DMS 273 treated with DMSO at 0.1 percent for 48 hours (cell line): ENCODE measurements at regions not wholly inside any gene's neighbourhood (a gene's known extent, or its start where the extent isn't known, plus 50 kb on each side); places are given as distances from the start of the nearest gene placed in this dataset.
"Not testable (repeated sequence)": the region's sequence is repeated elsewhere in the genome, so short reads cannot be mapped to it uniquely, and the experiment has no call there.

ENCODE experiments used
- DNase-seq: peaks from one replicate; lab custom pipeline; 2025; lab: John Stamatoyannopoulos, UW

DNA sequence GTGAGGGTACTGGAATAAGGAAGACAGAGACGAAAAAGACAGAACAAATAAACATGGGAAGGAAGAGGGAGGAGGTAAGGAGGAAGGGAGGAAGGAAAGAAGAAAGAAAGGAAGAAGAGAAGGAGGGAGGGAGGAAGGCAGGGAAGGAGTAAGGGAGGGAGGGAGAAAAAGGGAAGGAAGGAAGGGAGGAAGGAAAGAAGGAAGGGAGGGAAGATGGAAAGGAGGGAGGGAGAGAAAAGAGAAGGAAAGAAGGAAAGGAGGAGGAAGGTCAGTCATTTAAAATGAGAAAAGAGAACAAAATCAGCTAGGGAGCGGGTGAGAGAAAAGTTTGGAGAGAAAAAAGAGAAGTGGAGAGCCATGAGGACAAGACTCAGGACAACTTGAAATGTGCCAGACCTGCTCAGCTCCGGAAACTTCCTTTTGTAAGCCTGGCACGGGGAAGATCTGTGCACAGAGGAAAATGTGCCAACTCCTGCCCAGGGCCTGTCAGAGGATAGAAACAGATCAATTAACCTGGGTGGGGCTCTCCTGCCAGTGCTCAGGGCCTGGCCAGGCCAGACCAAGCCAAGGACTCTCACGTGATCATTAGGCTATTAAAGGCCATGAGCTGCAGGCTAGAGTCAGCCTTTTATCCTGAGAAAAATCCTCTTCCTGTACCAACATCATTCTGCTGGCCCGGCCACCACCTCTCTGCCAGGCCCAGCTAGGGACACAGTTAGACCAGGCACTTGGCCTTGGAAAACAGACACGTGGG, 50.1 kb upstream of the BCL6 start:
- DNase-seq: no peak

DNA sequence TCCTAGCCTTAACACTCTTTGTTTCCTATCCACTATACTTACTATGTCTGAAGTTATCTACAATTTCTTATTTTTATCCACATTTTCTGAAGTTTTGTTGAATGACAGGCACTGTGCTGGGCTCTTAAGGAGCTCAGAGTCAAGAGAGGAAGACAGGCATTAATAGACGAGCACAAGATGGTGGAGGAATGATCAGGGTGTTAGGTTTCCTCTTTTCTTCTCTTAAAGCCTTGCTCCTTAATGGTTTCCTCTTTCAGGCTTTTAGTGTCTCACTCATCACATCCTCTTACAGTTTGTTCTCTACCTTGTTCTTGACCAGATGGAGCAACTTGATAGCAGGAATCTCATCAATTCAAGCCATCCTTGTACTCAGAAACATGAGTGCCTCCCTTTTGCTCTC, 52.9 kb upstream of the BCL6 start:
- DNase-seq: no peak

DNA sequence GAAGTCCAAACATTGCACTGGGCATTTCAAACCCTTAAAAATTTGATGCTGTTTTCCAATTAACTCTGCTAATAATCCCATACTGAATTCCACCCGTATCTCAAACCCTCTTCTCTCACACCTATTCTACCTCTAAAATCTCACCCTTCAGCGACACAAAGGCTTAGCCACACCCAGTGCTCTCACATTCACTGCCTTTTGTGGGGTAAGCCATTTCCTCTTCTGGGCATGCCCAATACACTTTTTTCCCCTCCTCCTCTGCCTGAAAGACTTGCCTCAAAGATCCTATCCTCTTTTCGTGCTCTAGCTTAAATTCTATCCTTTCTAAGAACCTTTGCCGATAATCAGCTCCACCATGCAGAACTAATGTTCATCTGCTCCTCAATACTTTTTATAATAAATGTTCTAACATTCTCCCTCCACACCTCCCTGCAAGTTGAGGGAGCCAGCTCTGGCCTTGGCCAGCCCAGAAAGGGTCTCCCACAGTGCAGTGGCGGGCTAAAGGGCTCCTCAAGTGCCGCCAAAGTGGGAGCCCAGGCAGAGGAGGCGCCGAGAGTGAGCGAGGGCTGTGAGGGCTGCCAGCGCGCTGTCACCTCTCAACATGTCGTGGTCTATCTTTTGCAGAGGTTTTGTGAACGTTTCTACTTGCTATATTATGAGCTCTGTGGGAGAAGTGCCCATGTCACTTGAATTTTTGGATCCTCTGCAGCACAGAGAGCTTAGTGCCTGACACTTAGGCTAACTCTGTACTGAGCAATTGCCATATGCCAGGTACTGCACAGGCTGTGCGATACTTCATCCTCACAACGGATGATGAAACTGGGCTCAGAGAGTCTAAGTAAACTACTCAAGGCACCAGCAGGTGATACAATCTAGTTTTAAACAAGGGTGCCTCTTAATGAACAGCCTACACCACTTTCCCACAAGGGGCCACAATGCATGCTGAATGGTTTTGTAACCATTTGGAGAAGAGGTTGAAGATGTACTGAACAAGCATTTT, 53.6 kb upstream of the BCL6 start:
- DNase-seq: no peak

DNA sequence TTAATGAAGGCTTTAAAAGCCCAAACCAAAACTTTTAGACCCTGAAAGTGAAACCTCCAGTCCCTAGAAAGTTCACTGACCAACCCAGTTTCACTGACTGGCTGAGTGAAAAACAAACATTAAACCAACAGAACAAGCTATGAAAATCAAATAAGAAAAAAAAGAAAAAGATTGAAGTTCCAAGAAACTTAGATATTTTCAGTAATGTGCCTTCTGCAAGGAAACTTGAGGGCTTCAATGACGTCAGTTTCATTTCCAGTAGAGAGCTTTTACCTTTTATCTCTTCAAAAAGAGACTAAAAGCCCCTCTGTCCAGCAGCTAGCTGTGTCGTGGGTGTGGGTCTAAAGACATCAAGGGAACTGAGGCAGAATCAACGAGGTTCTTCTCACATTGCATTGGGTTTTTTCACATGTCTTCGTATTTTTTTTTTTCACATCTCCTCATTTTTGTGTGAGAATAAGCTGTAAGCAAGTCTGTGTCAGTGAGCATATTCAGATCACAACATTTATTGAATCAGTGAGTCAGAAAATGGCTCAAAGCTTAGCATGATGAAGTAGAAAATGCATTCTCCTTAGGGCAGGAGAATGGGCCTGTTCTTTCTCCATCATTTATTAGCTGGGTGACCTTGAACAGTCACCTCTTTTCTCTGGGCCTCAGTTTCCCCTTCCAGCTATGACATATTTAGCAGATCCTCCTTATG, 54.8 kb upstream of the BCL6 start:
- DNase-seq: no peak

GRCh38 chr3:187801152-187801551, 55.9 kb upstream of the BCL6 start:
- no peak for DNase-seq

DNA sequence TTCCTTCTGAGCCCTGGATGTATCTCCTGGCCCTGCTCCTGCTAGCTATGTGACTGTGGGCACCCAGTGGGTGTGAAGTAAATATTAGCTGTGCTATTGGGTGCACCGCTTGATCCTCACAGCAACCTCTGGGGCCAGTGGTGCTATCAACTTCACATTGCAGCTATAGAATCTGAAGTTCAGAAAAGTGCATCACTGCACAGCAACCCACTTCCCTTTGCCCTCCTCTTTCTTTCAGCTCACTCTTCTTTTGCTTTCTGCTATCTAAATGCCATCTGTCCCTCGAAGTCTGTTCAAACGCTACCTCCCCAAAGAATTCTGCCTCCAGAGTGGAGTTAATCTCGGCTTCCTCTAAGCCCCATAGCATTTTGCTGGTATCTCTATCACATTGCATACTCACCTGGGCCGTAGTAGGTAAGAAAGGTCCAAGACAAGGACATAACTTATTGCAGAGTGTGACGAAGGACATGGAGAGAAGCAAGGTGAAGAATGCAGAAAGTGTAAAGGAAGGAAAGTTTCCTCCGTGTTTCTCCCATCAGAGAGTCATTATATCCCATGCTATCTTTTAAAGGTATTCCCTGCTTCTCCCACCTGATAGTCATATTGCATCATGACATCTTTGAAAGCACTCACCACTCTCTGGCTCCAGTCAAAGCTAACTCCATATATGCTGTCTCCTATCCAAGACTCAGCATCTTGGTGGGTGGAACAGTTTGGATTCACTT, 57.1 kb upstream of the BCL6 start:
- DNase-seq: no peak

GRCh38 chr3:187802928-187803259, 57.6 kb upstream of the BCL6 start:
- no peak for DNase-seq

GRCh38 chr3:187804120-187804744, 59.0 kb upstream of the BCL6 start:
- DNase-seq: no peak

- DNase-seq: no peak
Measured at GRCh38 chr3:187804745-187805121, 59.5 kb upstream of the BCL6 start.

GRCh38 chr3:187805774-187806173, 60.5 kb upstream of the BCL6 start:
- DNase-seq: no peak

- no peak for DNase-seq
Measured at GRCh38 chr3:187807086-187807862, 62.0 kb upstream of the BCL6 start.

- DNase-seq: no peak
Measured at GRCh38 chr3:187808527-187808895, 63.2 kb upstream of the BCL6 start.

GRCh38 chr3:187809612-187809991, 64.3 kb upstream of the BCL6 start:
- DNase-seq: no peak

- no peak for DNase-seq
Measured at GRCh38 chr3:187810021-187810446, 64.8 kb upstream of the BCL6 start.

DNA sequence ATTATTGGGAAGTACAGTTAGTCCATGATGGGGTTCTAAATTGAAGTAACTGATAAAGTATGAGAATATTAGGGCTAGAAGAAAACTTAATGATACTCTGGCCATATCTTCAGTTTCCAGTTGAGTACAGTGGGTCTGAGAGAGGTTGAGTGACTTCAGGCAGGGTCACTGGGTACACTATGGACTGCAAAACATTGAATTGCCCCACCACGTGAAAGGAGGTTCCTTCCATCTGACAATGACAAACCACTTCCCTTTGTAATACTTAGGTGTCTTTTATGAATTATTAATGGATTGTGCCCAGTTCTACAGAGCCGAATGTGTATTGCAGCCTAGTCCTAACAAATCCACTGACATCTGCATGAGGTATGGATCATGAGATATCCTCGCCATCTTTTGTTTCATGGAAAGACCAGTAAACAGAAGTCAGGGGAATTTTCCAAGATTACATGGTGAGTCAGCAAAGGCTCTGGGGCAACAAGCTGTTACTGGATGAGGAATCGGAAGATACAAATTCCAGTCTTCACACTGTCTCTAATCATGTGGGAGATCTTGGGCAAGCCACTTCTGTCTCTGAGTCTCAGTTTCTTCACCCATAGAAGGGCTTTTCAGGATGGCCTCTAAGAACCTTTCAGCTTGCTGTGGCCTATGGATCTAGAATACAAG, 66.5 kb upstream of the BCL6 start:
- DNase-seq: no peak

DNA sequence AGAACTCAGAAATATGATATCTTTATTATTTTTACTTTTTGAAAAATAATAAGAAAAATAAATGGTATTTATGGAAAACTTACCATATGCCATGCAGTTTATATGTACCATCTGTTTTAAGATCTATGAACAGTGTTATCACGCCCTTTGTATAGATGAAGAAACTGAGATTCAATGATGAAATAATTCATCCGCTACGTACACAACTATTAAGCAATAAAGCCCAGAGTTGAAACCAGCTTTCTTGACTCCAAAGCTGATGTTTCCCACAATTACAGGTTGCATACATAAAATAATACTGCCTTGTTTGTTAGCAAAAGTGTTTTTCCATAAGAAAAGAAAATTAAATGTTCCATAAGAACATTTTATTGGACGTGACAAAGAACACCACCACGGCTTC, 67.2 kb upstream of the BCL6 start:
- DNase-seq: no peak

DNA sequence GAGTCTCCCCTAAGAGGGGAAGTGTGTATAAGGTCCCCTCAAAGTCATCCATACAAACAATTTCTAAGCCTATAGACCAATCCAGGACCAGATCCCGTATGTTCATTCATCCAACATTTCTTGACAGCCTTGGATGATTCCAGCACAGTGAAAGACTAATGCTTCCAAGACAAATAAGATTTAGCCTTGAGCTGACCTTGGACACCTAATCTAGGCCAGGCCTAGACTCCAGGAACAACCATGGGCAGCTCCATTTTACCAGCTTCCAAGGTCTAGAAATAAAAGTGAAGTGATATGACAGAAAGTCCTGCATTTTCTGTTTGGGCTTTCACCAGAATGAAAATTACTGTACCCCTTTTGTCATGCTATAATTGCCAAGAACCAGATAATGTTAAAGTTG, 67.9 kb upstream of the BCL6 start:
- DNase-seq: no peak

DNA sequence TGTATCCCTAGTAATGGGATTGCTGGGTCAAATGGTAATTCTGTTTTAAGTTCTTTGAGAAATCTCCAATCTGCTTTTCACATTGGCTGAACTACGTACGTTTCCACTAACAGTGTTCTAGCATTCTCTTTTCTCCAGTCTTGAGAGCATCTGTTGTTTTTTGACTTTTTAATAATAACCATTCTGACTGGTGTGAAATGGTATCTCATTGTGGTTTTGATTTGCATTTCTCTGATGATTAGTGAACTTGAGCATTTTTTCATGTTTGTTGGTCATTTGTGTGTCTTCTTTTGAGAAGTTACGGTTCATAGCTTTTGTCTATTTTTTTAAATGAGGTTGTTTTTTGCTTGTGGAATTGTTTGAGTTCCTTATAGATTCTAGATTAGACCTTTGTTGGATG, 72.5 kb upstream of the BCL6 start:
- DNase-seq: not testable (repeated sequence)

- no peak for DNase-seq
Measured at GRCh38 chr3:187821616-187822317, 76.5 kb upstream of the BCL6 start.

GRCh38 chr3:187822402-187822801, 77.1 kb upstream of the BCL6 start:
- no peak for DNase-seq
